Retinal pigment epithelial cell (primary cell): ENCODE measurements at regions not wholly inside any gene's neighbourhood (a gene's known extent, or its start where the extent isn't known, plus 50 kb on each side); places are given as distances from the start of the nearest gene placed in this dataset.

ENCODE experiments used
- DNase-seq: peaks from one replicate; pipeline ENCODE4 v3.0.0-alpha.2; 2010; ENCODE audit warnings: low read depth
- H3K4me3 ChIP-seq: 2 replicates; pipeline ENCODE4 v1.5.1; 2011; ENCODE audit warnings: mild to moderate bottlenecking, low read length, control low read depth, moderate library complexity
- TF ChIP-seq, protein P1 (sequence below): conservative IDR thresholded peaks from 2 replicates; pipeline ENCODE4 v1.5.1; 2011; ENCODE audit warnings: low read depth, low read length, control low read depth, inconsistent platforms

DNA sequence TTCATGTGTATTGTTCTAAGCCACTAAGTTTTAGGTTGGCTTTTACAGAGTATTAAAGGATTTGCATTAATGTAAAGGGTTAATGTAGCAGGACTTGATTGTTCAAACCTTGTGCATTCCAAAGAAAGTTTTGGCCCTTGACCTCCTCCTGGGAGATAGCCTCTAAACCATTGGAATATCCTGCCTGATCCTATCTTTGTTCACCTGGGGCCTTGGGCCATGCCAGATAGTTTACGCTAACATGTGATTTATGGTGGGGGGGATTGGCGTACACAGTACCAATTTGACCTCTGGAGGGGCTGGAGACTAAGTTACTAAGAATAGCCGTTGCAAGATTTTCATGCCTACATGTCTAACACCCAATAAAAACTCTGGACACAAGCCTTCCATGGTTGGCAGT, 1002.7 kb upstream of the PABPC4L start:
- no peak for DNase-seq
- TF ChIP-seq, protein P1, sequence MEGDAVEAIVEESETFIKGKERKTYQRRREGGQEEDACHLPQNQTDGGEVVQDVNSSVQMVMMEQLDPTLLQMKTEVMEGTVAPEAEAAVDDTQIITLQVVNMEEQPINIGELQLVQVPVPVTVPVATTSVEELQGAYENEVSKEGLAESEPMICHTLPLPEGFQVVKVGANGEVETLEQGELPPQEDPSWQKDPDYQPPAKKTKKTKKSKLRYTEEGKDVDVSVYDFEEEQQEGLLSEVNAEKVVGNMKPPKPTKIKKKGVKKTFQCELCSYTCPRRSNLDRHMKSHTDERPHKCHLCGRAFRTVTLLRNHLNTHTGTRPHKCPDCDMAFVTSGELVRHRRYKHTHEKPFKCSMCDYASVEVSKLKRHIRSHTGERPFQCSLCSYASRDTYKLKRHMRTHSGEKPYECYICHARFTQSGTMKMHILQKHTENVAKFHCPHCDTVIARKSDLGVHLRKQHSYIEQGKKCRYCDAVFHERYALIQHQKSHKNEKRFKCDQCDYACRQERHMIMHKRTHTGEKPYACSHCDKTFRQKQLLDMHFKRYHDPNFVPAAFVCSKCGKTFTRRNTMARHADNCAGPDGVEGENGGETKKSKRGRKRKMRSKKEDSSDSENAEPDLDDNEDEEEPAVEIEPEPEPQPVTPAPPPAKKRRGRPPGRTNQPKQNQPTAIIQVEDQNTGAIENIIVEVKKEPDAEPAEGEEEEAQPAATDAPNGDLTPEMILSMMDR, result no peak
- H3K4me3 ChIP-seq, result no peak overlapping the region

- TF ChIP-seq, protein P1, result no peak
- DNase-seq, result no peak
- H3K4me3 ChIP-seq, result no peak overlapping the region
Measured at GRCh38 chr4:135201081-135201480, 999.5 kb upstream of the PABPC4L start.

GRCh38 chr4:135197641-135198040, 996.1 kb upstream of the PABPC4L start:
- H3K4me3 ChIP-seq, result no peak overlapping the region
- no peak for DNase-seq
- TF ChIP-seq, protein P1, result no peak

- TF ChIP-seq, protein P1, result no peak
- no peak overlapping the region for H3K4me3 ChIP-seq
- no peak for DNase-seq
Measured at GRCh38 chr4:135194477-135194876, 992.9 kb upstream of the PABPC4L start.

DNA sequence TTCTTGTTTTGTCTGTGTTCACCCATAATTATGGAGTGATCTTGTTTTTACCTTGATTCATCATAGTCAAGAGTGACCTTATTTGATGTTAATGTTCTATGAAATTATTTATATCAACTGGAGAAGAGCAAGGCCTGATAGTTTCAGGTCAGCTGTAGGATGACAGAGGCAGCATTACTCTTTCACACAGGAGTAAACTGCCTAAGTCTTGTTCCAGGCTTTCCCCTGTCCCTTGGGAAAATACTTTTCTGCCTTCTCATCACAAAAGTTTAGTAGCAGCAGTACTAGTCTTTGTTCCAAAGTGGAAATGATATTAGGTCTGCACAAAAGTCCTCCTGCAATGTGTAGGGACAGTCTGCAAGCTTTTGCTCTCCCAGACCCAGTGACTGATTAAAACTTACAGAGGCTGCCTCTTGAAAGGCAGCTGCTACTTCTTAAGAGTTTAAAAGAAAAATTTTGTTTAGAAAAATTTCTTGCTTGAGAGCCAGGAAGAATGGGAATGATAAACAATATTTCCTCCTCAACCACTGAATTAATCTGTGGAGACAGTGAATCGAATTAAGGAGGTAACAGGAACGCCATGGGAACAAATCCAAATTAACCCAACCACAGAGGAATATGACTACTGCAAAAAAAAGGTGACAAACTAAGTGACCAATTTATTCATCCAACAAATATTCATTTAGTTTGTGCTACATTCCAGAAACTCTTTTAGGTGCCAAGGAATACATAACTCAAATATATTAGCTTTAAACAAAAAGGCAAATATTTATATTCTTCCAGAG, 991.4 kb upstream of the PABPC4L start:
- TF ChIP-seq, protein P1, result no peak
- DNase-seq, result no peak
- no peak overlapping the region for H3K4me3 ChIP-seq

GRCh38 chr4:135191596-135191995, 990.0 kb upstream of the PABPC4L start:
- H3K4me3 ChIP-seq, result no peak overlapping the region
- TF ChIP-seq, protein P1, result no peak
- DNase-seq, result no peak

- no peak for DNase-seq
- no peak overlapping the region for H3K4me3 ChIP-seq
- TF ChIP-seq, protein P1, result no peak
Measured at GRCh38 chr4:135186002-135186401, 984.4 kb upstream of the PABPC4L start.
